H9 (cell line): ENCODE measurements at regions not wholly inside any gene's neighbourhood (a gene's known extent, or its start where the extent isn't known, plus 50 kb on each side); places are given as distances from the start of the nearest gene placed in this dataset.

Experiments used
- DNase-seq: peaks from one replicate; pipeline ENCODE4 v3.0.0-alpha.2; 2017
- H2AFZ ChIP-seq: one replicate; pipeline ENCODE4 v1.6.1; 2013; ENCODE audit warnings: mild to moderate bottlenecking, low read length, control low read depth, moderate library complexity
- H2AK5ac ChIP-seq: 2 replicates; pipeline ENCODE4 v1.6.1; 2013; ENCODE audit warnings: low read length, control low read depth, mixed read lengths; ENCODE audit not compliant: insufficient read length
- H2BK120ac ChIP-seq: one replicate; pipeline ENCODE4 v1.6.1; 2013; ENCODE audit warnings: low read depth, mild to moderate bottlenecking, low read length, control low read depth, inconsistent platforms; ENCODE audit not compliant: poor library complexity, severe bottlenecking
- H2BK12ac ChIP-seq: 2 replicates; pipeline ENCODE4 v1.6.1; 2013; ENCODE audit warnings: low read length, control low read depth, mixed read lengths, low read depth; ENCODE audit not compliant: insufficient read length
- H2BK15ac ChIP-seq: 2 replicates; pipeline ENCODE4 v1.6.1; 2013; ENCODE audit warnings: low read depth, low read length, control low read depth
- H2BK20ac ChIP-seq: one replicate; pipeline ENCODE4 v1.6.1; 2013; ENCODE audit warnings: low read depth, mild to moderate bottlenecking, low read length, control low read depth, inconsistent platforms; ENCODE audit not compliant: poor library complexity, severe bottlenecking
- H2BK5ac ChIP-seq: 2 replicates; pipeline ENCODE4 v1.6.1; 2013; ENCODE audit warnings: low read length, control low read depth, mixed read lengths; ENCODE audit not compliant: insufficient read length
- H3K14ac ChIP-seq: 2 replicates; pipeline ENCODE4 v1.6.1; 2013; ENCODE audit warnings: low read length, control low read depth; ENCODE audit not compliant: insufficient read depth
- H3K18ac ChIP-seq: 2 replicates; pipeline ENCODE4 v1.6.1; 2013; ENCODE audit warnings: low read depth, mild to moderate bottlenecking, mixed read lengths, low read length, control low read depth; ENCODE audit not compliant: insufficient read length
- H3K23ac ChIP-seq: 2 replicates; pipeline ENCODE4 v1.6.1; 2013; ENCODE audit warnings: low read length, control low read depth, mixed read lengths, low read depth; ENCODE audit not compliant: insufficient read length
- H3K23me2 ChIP-seq: 2 replicates; pipeline ENCODE4 v1.6.1; 2013; ENCODE audit warnings: low read depth, mild to moderate bottlenecking, mixed read lengths, low read length, control low read depth; ENCODE audit not compliant: insufficient read length, poor library complexity, severe bottlenecking
- H3K27ac ChIP-seq: 2 replicates; pipeline ENCODE4 v1.5.1; 2013; ENCODE audit warnings: low read length, control low read depth, mixed read lengths, low read depth; ENCODE audit not compliant: insufficient read length
- H3K27me3 ChIP-seq: 2 replicates; pipeline ENCODE4 v1.6.1; 2013; ENCODE audit warnings: low read length, control low read depth, inconsistent platforms; ENCODE audit not compliant: insufficient read depth
- H3K4ac ChIP-seq: 2 replicates; pipeline ENCODE4 v1.6.1; 2013; ENCODE audit warnings: low read depth, mild to moderate bottlenecking, control low read depth, inconsistent platforms, low read length, moderate library complexity
- H3K4me1 ChIP-seq: 2 replicates; pipeline ENCODE4 v1.6.1; 2013; ENCODE audit warnings: low read length, control low read depth, inconsistent platforms; ENCODE audit not compliant: insufficient read depth
- H3K4me2 ChIP-seq: 2 replicates; pipeline ENCODE4 v1.6.1; 2013; ENCODE audit warnings: low read length, control low read depth, mixed read lengths; ENCODE audit not compliant: insufficient read length, insufficient read depth
- H3K56ac ChIP-seq: 2 replicates; pipeline ENCODE4 v1.6.1; 2013; ENCODE audit warnings: low read depth, mild to moderate bottlenecking, mixed read lengths, low read length, control low read depth; ENCODE audit not compliant: insufficient read length
- H3K79me1 ChIP-seq: 2 replicates; pipeline ENCODE4 v1.6.1; 2013; ENCODE audit warnings: low read depth, mild to moderate bottlenecking, moderate library complexity, low read length, control low read depth, inconsistent platforms; ENCODE audit not compliant: insufficient read depth, poor library complexity, severe bottlenecking
- H3K79me2 ChIP-seq: 2 replicates; pipeline ENCODE4 v1.6.1; 2013; ENCODE audit warnings: low read length, control low read depth, inconsistent platforms; ENCODE audit not compliant: insufficient read depth
- H3K9ac ChIP-seq: 2 replicates; pipeline ENCODE4 v1.6.1; 2013; ENCODE audit warnings: low read length, control low read depth, mixed read lengths; ENCODE audit not compliant: insufficient read length; ENCODE audit errors: extremely low read depth
- H3K9me3 ChIP-seq: one replicate; pipeline ENCODE4 v1.6.1; 2013; ENCODE audit warnings: low read depth, low read length, inconsistent platforms; ENCODE audit not compliant: control insufficient read depth
- H3T11ph ChIP-seq: one replicate; pipeline ENCODE4 v1.6.1; 2013; ENCODE audit warnings: mild to moderate bottlenecking, low read length, control low read depth, inconsistent platforms
- H4K20me1 ChIP-seq: one replicate; pipeline ENCODE4 v1.6.1; 2013; ENCODE audit not compliant: control insufficient read depth, insufficient read length, insufficient read depth
- H4K5ac ChIP-seq: 2 replicates; pipeline ENCODE4 v1.6.1; 2013; ENCODE audit warnings: low read depth, mild to moderate bottlenecking, mixed read lengths, low read length, control low read depth; ENCODE audit not compliant: insufficient read length
- H4K8ac ChIP-seq: replicated peaks from 2 replicates; pipeline ENCODE4 v1.6.1; 2013; ENCODE audit warnings: low read length, control low read depth, mixed read lengths, low read depth; ENCODE audit not compliant: insufficient read length
- H4K91ac ChIP-seq: 2 replicates; pipeline ENCODE4 v1.6.1; 2013; ENCODE audit warnings: low read depth, mild to moderate bottlenecking, moderate library complexity, mixed read lengths, low read length, control low read depth; ENCODE audit not compliant: insufficient read length
- H3K27ac Mint-ChIP-seq, 3 experiments: 2 replicates in 2 of 3; 3 replicates in 1 of 3; pipeline ENCODE4 v1.8.0; 2020 to 2021; ENCODE audit warnings: mixed read lengths in 3 of 3, mild to moderate bottlenecking in 1 of 3, moderate library complexity in 1 of 3
- H3K27me3 Mint-ChIP-seq: 2 replicates; pipeline ENCODE4 v1.8.0; 2021; ENCODE audit warnings: low read depth, mild to moderate bottlenecking, moderate library complexity, mixed read lengths
- H3K36me3 Mint-ChIP-seq, 3 experiments: 2 replicates in 2 of 3; 3 replicates in 1 of 3; pipeline ENCODE4 v1.8.0; 2020 to 2021; ENCODE audit warnings: low read depth in 3 of 3, mixed read lengths in 3 of 3; ENCODE audit not compliant: insufficient read depth in 1 of 3
- H3K4me1 Mint-ChIP-seq, 2 experiments: 2 replicates each; pipeline ENCODE4 v1.8.0; 2020; ENCODE audit warnings: mixed read lengths in 2 of 2
- H3K4me3 Mint-ChIP-seq, 2 experiments: 2 replicates in 1 of 2; 3 replicates in 1 of 2; pipeline ENCODE4 v1.8.0; 2020 to 2021; ENCODE audit warnings: mild to moderate bottlenecking in 2 of 2, mixed read lengths in 2 of 2, moderate library complexity in 1 of 2
- H3K9me3 Mint-ChIP-seq, 2 experiments: 2 replicates in 1 of 2; 3 replicates in 1 of 2; pipeline ENCODE4 v1.8.0; 2020; ENCODE audit warnings: mild to moderate bottlenecking in 2 of 2, mixed read lengths in 2 of 2, moderate library complexity in 1 of 2
- CTCF ChIP-seq: fragments of 200-600 bp; sonication (generic); conservative IDR thresholded peaks from 3 replicates; pipeline ENCODE4 v1.8.0; 2021; ENCODE audit warnings: antibody characterized with exemption, mild to moderate bottlenecking
- WGBS: extraction: QIAGEN DNeasy Blood & Tissue Kit; methylation state at CpG from one replicate; pipeline ENCODE4 v1.1.7; 2013; ENCODE audit warnings: missing lambda C conversion rate, low lambda C conversion rate, mixed read lengths; ENCODE audit not compliant: insufficient read length; ENCODE audit errors: extremely low coverage; 5-methylcytosine and 5-hydroxymethylcytosine counted together

GRCh38 chr3:177816667-177817208, 619.5 kb upstream of the TBL1XR1 start:
- Histone ChIP-seq H2BK15ac (no peak overlapping the region), H3K23me2 (no peaks in the 10 kb centered on the region), H4K91ac (no peak overlapping the region), H4K20me1 (no peaks in the 10 kb centered on the region), H3K23ac (no peak overlapping the region), H2AFZ (no peak overlapping the region), H3K79me1 (no peaks in the 10 kb centered on the region), H3K27me3 (no peaks in the 10 kb centered on the region), H2AK5ac (no peak overlapping the region), H3K9me3 (no peaks in the 10 kb centered on the region), H3T11ph (no peak overlapping the region), H4K8ac (no peak overlapping the region), H3K4ac (no peak overlapping the region), H3K27ac (no peak overlapping the region), H3K56ac (no peak overlapping the region), H2BK12ac (no peak overlapping the region), H3K9ac (no peak overlapping the region), H2BK20ac (no peak overlapping the region), H2BK120ac (no peak overlapping the region), H2BK5ac (no peak overlapping the region), H3K4me2 (no peak overlapping the region), H3K4me1 (no peaks in the 10 kb centered on the region; the same call in 1 of the 2 replicates), H3K79me2 (no peaks in the 10 kb centered on the region), H3K18ac (no peak overlapping the region), H4K5ac (no peak overlapping the region), H3K14ac (no peak overlapping the region)
- peak; percentile 42; the same call in 2 of the 3 replicates for TF ChIP-seq CTCF
- no CpG with 5 or more reads among the region's 6 CpGs for WGBS
- Mint-ChIP-seq H3K36me3 (no peaks in the 10 kb centered on the region), H3K4me1 (no peaks in the 10 kb centered on the region; a peak in 1 of 4 replicates), H3K9me3 (no peaks in the 10 kb centered on the region), H3K4me3 (no peak overlapping the region), H3K27ac (no peak overlapping the region; a peak in 1 of 7 replicates), H3K27me3 (no peaks in the 10 kb centered on the region)
- no peak for DNase-seq
